ENCODE measurements at regions not wholly inside any gene's neighbourhood (a gene's known extent, or its start where the extent isn't known, plus 50 kb on each side); places are given as distances from the start of the nearest gene placed in this dataset.

DNA sequence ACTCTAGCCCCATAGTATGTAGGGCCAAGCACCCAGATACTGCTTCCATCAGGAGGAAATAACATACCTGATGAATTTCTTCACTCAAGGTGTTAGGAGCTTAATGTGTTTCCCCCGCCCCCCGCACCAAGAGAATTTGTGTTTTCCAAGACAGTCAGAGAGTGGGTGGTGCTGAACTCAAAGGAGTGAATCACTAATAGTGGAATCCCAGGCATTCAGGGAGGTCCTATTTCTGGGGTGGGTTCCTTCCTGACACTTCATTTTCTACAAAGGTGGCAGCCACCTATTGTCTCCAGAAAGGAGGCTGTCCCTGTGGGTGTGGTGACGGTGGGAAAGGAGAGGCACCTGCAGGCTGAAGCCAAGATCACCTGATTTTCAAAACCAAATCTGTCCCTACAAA, 50.8 kb upstream of the ELF5 start:
- DNase-seq: no peak
- no peak overlapping the region for H3K4me3 ChIP-seq (ENCODE audit: low read depth, low read length)
- no peaks in the 10 kb centered on the region for H3K4me1 ChIP-seq
- H3K36me3 ChIP-seq: no peaks in the 10 kb centered on the region
- H3K27me3 ChIP-seq: no peaks in the 10 kb centered on the region
- TF ChIP-seq, protein P1, sequence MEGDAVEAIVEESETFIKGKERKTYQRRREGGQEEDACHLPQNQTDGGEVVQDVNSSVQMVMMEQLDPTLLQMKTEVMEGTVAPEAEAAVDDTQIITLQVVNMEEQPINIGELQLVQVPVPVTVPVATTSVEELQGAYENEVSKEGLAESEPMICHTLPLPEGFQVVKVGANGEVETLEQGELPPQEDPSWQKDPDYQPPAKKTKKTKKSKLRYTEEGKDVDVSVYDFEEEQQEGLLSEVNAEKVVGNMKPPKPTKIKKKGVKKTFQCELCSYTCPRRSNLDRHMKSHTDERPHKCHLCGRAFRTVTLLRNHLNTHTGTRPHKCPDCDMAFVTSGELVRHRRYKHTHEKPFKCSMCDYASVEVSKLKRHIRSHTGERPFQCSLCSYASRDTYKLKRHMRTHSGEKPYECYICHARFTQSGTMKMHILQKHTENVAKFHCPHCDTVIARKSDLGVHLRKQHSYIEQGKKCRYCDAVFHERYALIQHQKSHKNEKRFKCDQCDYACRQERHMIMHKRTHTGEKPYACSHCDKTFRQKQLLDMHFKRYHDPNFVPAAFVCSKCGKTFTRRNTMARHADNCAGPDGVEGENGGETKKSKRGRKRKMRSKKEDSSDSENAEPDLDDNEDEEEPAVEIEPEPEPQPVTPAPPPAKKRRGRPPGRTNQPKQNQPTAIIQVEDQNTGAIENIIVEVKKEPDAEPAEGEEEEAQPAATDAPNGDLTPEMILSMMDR (IDR thresholded peaks at IDR 0.05; ENCODE audit: low read depth, low read length): no peak
- no peaks in the 10 kb centered on the region for H3K9me3 ChIP-seq

DNA sequence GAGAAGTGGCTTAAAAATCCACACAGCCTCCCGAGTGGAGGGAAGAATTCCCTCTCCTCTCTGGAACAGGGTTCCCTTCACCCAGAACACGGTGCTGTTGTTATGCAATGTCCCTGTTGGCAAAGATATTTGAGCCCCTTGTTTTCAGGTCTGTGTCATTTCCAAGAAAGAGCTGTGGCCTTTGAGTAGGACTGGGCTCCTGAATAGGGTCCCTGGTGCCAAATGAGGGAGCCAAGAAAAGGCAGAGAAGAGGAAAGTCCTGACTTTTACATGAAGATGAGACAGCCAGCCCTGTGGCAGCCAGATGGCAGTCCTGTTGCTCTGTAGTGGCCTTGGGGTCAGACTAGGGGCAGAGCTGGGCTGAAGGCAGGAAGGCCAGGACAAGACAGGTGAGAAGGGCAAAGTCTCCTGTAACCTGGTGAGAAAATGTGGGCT, 51.2 kb upstream of the ELF5 start:
- TF ChIP-seq, protein P1 (IDR thresholded peaks at IDR 0.05; ENCODE audit: low read depth, low read length): no peak
- DNase-seq: no peak

DNA sequence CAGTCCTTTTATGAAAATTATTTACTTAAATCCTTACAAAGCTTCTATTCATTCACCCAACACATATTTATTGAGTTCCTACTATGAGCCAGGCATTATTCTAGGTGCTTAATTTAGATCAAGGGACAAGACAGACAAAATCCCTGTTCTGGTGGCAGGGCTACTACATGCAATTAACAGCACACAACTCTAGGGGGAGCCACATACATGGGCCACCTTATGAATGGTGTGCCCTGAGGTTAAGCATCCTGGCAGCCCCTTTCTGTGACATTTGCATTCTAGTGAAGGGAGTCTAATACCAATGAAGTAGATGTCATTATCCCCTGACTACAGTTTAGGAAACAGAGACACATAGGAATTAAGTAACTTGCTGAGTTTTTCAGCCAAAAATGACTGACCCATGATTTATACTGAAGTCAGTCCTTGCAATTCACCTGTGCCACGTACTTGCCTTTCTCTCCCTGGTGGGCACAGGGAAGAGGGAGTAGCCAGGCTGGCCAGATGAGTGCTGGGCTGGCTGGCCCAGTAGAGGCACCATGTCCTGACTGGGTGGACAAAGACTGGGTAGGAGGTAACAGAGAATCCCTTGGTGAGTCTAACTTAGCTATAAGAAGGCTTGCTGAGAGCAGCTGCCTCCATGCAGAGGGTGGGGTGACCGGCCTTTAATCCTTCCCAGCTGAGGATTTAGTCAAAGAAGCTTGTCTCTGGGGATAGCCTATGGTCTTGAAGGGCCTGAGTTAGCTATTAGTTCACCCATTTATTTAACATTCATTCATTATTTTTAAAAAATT, 52.0 kb upstream of the ELF5 start:
- Histone ChIP-seq H3K4me3 (ENCODE audit: low read depth, low read length) (no peak overlapping the region), H3K27me3 (no peaks in the 10 kb centered on the region), H3K36me3 (no peaks in the 10 kb centered on the region), H3K4me1 (no peaks in the 10 kb centered on the region), H3K9me3 (no peaks in the 10 kb centered on the region)
- peak; percentile 7 for DNase-seq
- TF ChIP-seq, protein P1 (IDR thresholded peaks at IDR 0.05; ENCODE audit: low read depth, low read length): peak; percentile 52

More for the DNA sequence above, 51.2 kb upstream of the ELF5 start:
- Histone ChIP-seq H3K4me1 (no peaks in the 10 kb centered on the region), H3K36me3 (no peaks in the 10 kb centered on the region), H3K27me3 (no peaks in the 10 kb centered on the region), H3K4me3 (ENCODE audit: low read depth, low read length) (no peak overlapping the region), H3K9me3 (no peaks in the 10 kb centered on the region)

DNA sequence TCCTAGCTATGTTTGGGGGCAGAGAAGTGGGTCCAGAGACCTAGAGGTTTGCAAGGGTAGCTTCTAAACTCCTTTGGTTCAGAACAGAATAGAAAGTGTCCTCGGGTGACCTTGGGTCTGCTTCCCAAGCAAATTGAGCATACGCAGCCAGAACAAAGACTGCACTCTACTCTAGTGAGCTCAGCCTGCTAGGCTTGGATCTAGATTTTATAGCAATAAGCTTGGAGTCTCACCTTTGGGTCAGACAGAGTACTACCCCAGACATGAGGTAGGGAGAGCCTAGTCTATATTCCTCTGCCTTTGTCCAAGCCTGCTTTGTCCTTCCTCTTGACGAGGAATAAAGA, 52.6 kb upstream of the ELF5 start:
- H3K27me3 ChIP-seq: no peaks in the 10 kb centered on the region
- H3K4me3 ChIP-seq (ENCODE audit: low read depth, low read length): no peak overlapping the region
- TF ChIP-seq, protein P1 (IDR thresholded peaks at IDR 0.05; ENCODE audit: low read depth, low read length): no peak
- H3K36me3 ChIP-seq: no peaks in the 10 kb centered on the region
- no peaks in the 10 kb centered on the region for H3K9me3 ChIP-seq
- H3K4me1 ChIP-seq: no peaks in the 10 kb centered on the region
- no peak for DNase-seq

DNA sequence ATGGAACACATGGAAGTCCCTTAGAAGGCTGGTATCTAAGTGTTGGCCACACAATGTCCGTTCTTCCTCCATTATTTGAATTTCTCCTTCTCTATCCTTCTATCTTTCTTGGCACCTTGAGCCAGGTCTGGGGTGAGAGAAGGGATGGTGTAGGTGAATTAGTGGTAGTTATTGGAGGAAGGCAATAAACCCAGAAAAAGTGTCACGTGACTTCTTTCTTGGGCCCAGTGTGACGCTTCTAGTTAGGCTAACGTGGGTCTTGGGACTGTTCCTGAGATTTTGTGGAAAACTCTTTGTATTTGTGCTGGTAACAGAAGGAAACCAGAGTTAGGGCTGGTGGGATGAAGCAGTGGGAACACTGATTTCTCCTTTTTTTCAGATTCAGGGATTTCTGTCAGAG, 53.1 kb upstream of the ELF5 start:
- Histone ChIP-seq H3K4me3 (ENCODE audit: low read depth, low read length) (no peak overlapping the region), H3K4me1 (no peaks in the 10 kb centered on the region), H3K9me3 (no peaks in the 10 kb centered on the region), H3K36me3 (no peaks in the 10 kb centered on the region), H3K27me3 (no peaks in the 10 kb centered on the region)
- TF ChIP-seq, protein P1 (IDR thresholded peaks at IDR 0.05; ENCODE audit: low read depth, low read length): no peak
- no peak for DNase-seq

DNA sequence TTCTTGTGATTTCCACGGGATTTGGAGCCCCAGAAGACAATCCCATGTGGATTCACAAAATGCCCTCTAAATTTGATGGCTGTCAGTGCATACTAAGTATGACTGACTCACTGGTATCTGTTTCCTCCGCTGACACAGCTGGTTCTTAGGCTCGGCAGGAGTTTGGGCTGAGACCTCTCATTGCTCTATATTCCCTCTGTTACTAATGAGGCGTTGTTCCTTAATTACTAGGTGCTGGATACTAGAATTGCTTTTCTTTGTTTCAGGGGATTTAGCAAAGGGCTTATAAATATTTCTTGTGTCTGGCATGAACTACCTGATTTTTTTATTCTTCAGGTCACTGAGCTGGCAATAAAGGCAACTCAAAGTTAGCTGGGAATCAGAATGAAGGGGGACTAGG, 53.2 kb upstream of the EHF start:
- H3K36me3 ChIP-seq: no peaks in the 10 kb centered on the region
- no peaks in the 10 kb centered on the region for H3K4me1 ChIP-seq
- DNase-seq: no peak
- TF ChIP-seq, protein P1 (IDR thresholded peaks at IDR 0.05; ENCODE audit: low read depth, low read length): no peak
- H3K9me3 ChIP-seq: no peaks in the 10 kb centered on the region
- no peak overlapping the region for H3K4me3 ChIP-seq (ENCODE audit: low read depth, low read length)
- H3K27me3 ChIP-seq: no peaks in the 10 kb centered on the region
